MM.1S (cell line): ENCODE measurements at regions not wholly inside any gene's neighbourhood (a gene's known extent, or its start where the extent isn't known, plus 50 kb on each side); places are given as distances from the start of the nearest gene placed in this dataset.

Experiments used
- DNase-seq: peaks from one replicate; pipeline ENCODE4 v3.0.0-alpha.2; 2015
- H2AFZ ChIP-seq: fragments of 300-600 bp; sonication (generic); 2 replicates; pipeline ENCODE4 v1.6.0; 2016; ENCODE audit warnings: antibody characterized with exemption, low read length
- H3F3A ChIP-seq: fragments of 300-600 bp; sonication (generic); 2 replicates; pipeline ENCODE4 v1.6.1; 2016; ENCODE audit warnings: mild to moderate bottlenecking, antibody characterized with exemption, low read length, moderate library complexity, mixed read lengths; ENCODE audit not compliant: insufficient read depth
- H3K27ac ChIP-seq: fragments of 300-600 bp; sonication (generic); 2 replicates; pipeline ENCODE4 v1.5.1; 2016; ENCODE audit warnings: mild to moderate bottlenecking, low read length
- H3K27me3 ChIP-seq: fragments of 300-600 bp; sonication (generic); replicated peaks from 2 replicates; pipeline ENCODE4 v1.6.0; 2016; ENCODE audit warnings: low read length; ENCODE audit not compliant: insufficient read depth
- H3K36me3 ChIP-seq: fragments of 300-600 bp; sonication (generic); replicated peaks from 2 replicates; pipeline ENCODE4 v1.6.1; 2016; ENCODE audit warnings: mild to moderate bottlenecking, low read length, mixed read lengths; ENCODE audit not compliant: insufficient read depth
- H3K4me1 ChIP-seq: fragments of 300-600 bp; sonication (generic); 2 replicates; pipeline ENCODE4 v1.6.1; 2016; ENCODE audit warnings: low read length, mixed read lengths
- H3K4me2 ChIP-seq: fragments of 300-600 bp; sonication (generic); 2 replicates; pipeline ENCODE4 v1.6.0; 2016; ENCODE audit warnings: low read depth, low read length
- H3K4me3 ChIP-seq: fragments of 300-600 bp; sonication (generic); 2 replicates; pipeline ENCODE4 v1.5.1; 2016; ENCODE audit warnings: low read length, mixed read lengths
- H3K79me2 ChIP-seq: fragments of 300-600 bp; sonication (generic); 2 replicates; pipeline ENCODE4 v1.6.1; 2016; ENCODE audit warnings: mixed run types, low read length, mixed read lengths
- H3K9ac ChIP-seq: fragments of 300-600 bp; sonication (generic); 2 replicates; pipeline ENCODE4 v1.6.1; 2016; ENCODE audit warnings: low read length, mixed read lengths
- H3K9me2 ChIP-seq: fragments of 300-600 bp; sonication (generic); replicated peaks from 2 replicates; pipeline ENCODE4 v1.6.1; 2016; ENCODE audit warnings: mild to moderate bottlenecking, low read length, mixed read lengths; ENCODE audit not compliant: insufficient read depth
- H3K9me3 ChIP-seq: fragments of 300-600 bp; sonication (generic); replicated peaks from 2 replicates; pipeline ENCODE4 v1.6.1; 2016; ENCODE audit warnings: mild to moderate bottlenecking, low read length, mixed read lengths; ENCODE audit not compliant: insufficient read depth
- H4K20me1 ChIP-seq: fragments of 300-600 bp; sonication (generic); 2 replicates; pipeline ENCODE4 v1.6.1; 2016; ENCODE audit warnings: mild to moderate bottlenecking, low read length, moderate library complexity, mixed read lengths; ENCODE audit not compliant: insufficient read depth
- EZH2 ChIP-seq: fragments of 300-600 bp; sonication (generic); optimal IDR thresholded peaks from 2 replicates; pipeline ENCODE3; 2017; ENCODE audit warnings: low read depth, mild to moderate bottlenecking, antibody characterized with exemption, low read length, mixed read lengths
- EZH2phosphoT487 ChIP-seq: fragments of 300-600 bp; sonication (generic); IDR thresholded peaks from 2 replicates; pipeline ENCODE4 v1.6.1; 2018; ENCODE audit warnings: antibody characterized with exemption, low read length
- TF ChIP-seq, protein P1 (sequence below): fragments of 300-600 bp; sonication (generic); IDR thresholded peaks from 2 replicates; pipeline ENCODE4 v1.5.1; 2016; ENCODE audit warnings: antibody characterized with exemption, low read length, mixed read lengths

DNA sequence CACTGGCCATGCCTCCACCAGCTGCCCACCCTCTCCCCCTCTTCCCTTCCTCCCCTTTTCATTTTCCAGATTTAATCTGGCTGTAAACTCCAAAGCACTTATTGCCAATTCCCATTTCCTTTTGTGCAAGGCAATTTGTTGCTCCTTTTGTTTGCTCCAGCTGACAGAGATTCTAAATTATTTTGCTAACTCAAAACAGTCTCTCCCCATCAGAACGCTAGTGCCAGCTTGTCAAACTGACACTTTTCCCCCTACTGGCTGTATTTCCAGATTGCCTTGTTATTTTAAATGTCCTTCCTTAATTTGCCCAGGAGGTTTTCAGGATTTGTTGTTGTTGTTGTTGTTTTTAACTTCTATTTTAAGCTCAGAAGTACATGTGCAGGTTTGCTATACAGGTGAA is 57.0 kb upstream of the PAK1 start:
- DNase-seq, result no peak
- Histone ChIP-seq H3K36me3 (no peaks in the 10 kb centered on the region), H3F3A (no peaks in the 10 kb centered on the region), H3K4me2 (no peak overlapping the region), H3K4me1 (no peaks in the 10 kb centered on the region), H3K9ac (no peak overlapping the region), H2AFZ (no peak overlapping the region), H4K20me1 (no peaks in the 10 kb centered on the region), H3K27me3 (no peaks in the 10 kb centered on the region), H3K27ac (no peak overlapping the region), H3K4me3 (no peak overlapping the region), H3K9me3 (no peaks in the 10 kb centered on the region), H3K9me2 (no peaks in the 10 kb centered on the region), H3K79me2 (no peaks in the 10 kb centered on the region)
- no peak for TF ChIP-seq EZH2
- TF ChIP-seq, protein P1, sequence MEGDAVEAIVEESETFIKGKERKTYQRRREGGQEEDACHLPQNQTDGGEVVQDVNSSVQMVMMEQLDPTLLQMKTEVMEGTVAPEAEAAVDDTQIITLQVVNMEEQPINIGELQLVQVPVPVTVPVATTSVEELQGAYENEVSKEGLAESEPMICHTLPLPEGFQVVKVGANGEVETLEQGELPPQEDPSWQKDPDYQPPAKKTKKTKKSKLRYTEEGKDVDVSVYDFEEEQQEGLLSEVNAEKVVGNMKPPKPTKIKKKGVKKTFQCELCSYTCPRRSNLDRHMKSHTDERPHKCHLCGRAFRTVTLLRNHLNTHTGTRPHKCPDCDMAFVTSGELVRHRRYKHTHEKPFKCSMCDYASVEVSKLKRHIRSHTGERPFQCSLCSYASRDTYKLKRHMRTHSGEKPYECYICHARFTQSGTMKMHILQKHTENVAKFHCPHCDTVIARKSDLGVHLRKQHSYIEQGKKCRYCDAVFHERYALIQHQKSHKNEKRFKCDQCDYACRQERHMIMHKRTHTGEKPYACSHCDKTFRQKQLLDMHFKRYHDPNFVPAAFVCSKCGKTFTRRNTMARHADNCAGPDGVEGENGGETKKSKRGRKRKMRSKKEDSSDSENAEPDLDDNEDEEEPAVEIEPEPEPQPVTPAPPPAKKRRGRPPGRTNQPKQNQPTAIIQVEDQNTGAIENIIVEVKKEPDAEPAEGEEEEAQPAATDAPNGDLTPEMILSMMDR, result no peak

DNA sequence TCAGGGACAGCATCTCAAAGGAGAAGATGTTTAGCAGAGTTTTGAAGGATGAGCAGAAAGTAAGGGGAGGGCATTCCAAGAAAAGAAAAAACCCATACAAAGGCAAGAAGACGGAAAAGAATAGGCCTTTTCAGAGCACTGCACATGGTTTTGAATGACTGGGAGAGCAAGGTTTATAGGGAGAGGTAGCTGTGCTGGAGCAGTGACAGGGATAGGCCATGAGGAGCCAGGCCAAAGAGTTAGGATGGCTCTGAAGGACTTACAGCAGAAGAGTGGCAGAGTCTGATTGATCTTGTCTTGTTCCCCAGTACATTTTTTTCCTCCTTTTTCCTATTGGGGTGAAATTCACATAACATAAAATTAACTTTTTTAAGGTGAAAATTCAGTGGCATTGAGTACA is 55.8 kb upstream of the PAK1 start:
- Histone ChIP-seq H3K27ac (no peak overlapping the region), H2AFZ (no peak overlapping the region), H4K20me1 (no peaks in the 10 kb centered on the region), H3K9me2 (no peaks in the 10 kb centered on the region), H3K4me1 (no peaks in the 10 kb centered on the region), H3K79me2 (no peaks in the 10 kb centered on the region), H3K4me2 (no peak overlapping the region), H3K4me3 (no peak overlapping the region), H3K9me3 (no peaks in the 10 kb centered on the region), H3K27me3 (no peaks in the 10 kb centered on the region), H3F3A (no peaks in the 10 kb centered on the region), H3K9ac (no peak overlapping the region), H3K36me3 (no peaks in the 10 kb centered on the region)
- TF ChIP-seq EZH2phosphoT487 (no peak), EZH2 (no peak)
- no peak for DNase-seq

DNA sequence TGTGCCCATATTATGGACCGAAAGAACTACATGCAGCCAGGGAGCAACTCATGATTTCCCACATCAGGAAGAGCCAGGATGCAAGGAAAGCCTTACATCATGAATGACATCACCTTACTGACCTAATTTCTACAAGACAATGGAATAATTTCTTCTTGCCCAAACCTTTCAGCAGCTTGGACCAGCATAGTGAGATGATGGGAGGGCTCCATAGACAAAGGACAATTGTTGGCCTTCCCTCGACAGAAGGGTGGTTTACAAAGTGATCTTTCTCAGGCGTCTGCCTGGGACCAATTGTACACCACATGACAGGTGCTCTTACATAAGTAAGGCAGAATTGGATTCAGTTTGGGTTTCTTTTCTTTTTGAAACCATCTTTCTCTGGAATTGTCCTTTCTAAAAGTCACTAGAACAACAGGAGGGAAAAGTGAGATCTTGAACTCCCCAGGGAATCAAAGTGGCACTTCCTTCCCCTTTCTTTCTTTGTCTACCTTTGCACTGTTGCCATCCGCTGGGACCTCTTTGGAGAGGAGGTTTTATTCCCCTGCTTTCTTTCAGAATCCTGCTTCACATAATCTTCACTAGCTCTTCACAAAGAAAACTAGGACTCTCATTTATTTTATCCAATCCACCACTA is 51.7 kb upstream of the PAK1 start:
- Histone ChIP-seq H4K20me1 (no peaks in the 10 kb centered on the region), H3K27me3 (no peaks in the 10 kb centered on the region), H3F3A (no peaks in the 10 kb centered on the region), H3K36me3 (no peaks in the 10 kb centered on the region), H3K79me2 (no peaks in the 10 kb centered on the region), H3K9me2 (no peaks in the 10 kb centered on the region), H3K4me1 (no peaks in the 10 kb centered on the region), H3K4me3 (no peak overlapping the region), H3K9ac (no peak overlapping the region), H3K9me3 (no peaks in the 10 kb centered on the region), H2AFZ (no peak overlapping the region), H3K4me2 (no peak overlapping the region), H3K27ac (no peak overlapping the region)
- TF ChIP-seq EZH2phosphoT487, result no peak
- no peak for TF ChIP-seq EZH2
- TF ChIP-seq, protein P1, result no peak
- DNase-seq, result no peak

DNA sequence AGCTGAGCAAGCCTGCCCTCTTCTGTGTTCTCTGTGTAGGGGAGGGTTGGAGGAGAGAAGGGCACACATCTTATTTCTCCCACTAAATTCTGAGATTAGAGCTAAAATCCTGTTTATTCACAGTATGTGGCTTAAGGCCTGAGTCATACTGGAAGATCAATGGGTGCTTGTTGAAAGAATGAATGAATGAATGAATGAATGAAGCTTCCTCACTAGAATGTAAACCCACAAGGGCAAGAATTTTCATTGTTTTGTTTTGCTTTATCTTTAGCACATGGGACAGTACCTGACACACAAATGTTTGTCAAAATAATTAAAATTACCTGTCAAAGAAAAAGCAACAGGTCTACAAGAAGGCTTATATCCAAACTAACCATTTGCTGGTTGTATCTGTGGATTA is 50.6 kb upstream of the PAK1 start:
- no peaks in the 10 kb centered on the region for H3K4me1 ChIP-seq
- H4K20me1 ChIP-seq, result no peaks in the 10 kb centered on the region
- DNase-seq, result no peak
- no peak overlapping the region for H3K4me2 ChIP-seq
- H3K27ac ChIP-seq, result no peak overlapping the region
- TF ChIP-seq, protein P1, result peak; percentile 16
- no peak for TF ChIP-seq EZH2
- H3K27me3 ChIP-seq, result no peaks in the 10 kb centered on the region
- H2AFZ ChIP-seq, result no peak overlapping the region
- no peaks in the 10 kb centered on the region for H3F3A ChIP-seq
- H3K9ac ChIP-seq, result no peak overlapping the region
- H3K9me2 ChIP-seq, result no peaks in the 10 kb centered on the region
- no peak overlapping the region for H3K4me3 ChIP-seq
- H3K79me2 ChIP-seq, result no peaks in the 10 kb centered on the region
- no peaks in the 10 kb centered on the region for H3K36me3 ChIP-seq
- H3K9me3 ChIP-seq, result no peaks in the 10 kb centered on the region
